ENCODE measurements at regions not wholly inside any gene's neighbourhood (a gene's known extent, or its start where the extent isn't known, plus 50 kb on each side); places are given as distances from the start of the nearest gene placed in this dataset.

DNA sequence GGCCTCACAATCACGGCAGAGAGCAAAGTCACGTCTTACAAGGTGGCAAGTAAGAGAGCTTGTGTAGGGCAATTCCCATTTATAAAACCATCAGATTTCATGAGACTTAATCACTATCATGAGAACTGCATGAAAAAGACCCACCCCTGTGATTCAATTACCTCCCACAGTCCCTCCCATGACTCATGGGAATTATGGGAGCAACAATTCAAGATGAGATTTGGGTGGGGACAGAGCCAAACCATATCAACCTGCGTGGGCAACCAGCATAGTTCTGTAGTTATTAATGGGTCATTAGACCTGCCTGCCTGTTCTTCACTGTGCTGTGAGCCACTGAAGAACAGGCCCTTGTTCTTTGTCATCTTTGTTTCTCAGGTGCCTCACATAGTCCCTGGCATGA lies 593.7 kb upstream of the BOD1L1 start:
- Mint-ChIP-seq H3K4me1 (no peaks in the 10 kb centered on the region), H3K27me3 (ENCODE audit: low read depth in 3 of 3) (peaks cover 0 to 2% (median 0%) of the 10 kb centered on the region in 3 donors), H3K36me3 (no peaks in the 10 kb centered on the region), H3K9me3 (peaks cover 0 to 7% (median 0%) of the 10 kb centered on the region in 6 donors), H3K4me3 (no peak overlapping the region), H3K27ac (no peak overlapping the region)
- DNase-seq = no peak

DNA sequence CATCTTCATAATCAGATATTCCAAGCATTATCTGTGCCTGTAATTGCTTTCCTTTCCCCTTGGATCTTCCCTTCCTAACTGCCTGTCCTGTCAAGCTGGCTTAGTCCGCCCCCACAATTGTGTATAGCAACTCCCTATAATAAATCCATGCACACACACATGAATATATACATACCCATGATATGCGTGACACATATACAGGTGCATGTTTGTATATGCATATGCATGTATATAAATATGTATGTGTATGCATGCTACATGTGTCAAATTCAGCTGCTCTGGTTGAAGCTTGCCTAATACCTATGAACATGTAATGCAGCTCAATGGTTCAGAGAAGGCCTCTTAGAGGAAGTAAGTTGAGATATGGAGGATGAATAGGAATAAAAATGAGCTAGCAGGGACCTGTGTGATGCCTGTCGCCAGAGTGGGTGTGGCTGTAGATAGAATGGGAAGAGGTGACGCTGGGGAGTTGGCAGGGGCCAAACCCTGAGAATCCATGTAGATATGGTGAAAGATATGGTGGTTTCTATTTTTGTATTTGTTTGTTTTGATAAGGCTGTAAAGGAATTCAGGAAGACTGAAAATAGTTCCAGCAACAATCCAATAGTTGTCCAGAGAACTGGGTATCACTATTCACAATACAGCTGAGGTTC lies 595.0 kb upstream of the BOD1L1 start:
- Mint-ChIP-seq H3K36me3 (no peaks in the 10 kb centered on the region), H3K27me3 (ENCODE audit: low read depth in 3 of 3) (peaks cover 0 to 2% (median 0%) of the 10 kb centered on the region in 3 donors), H3K4me1 (no peaks in the 10 kb centered on the region)

DNA sequence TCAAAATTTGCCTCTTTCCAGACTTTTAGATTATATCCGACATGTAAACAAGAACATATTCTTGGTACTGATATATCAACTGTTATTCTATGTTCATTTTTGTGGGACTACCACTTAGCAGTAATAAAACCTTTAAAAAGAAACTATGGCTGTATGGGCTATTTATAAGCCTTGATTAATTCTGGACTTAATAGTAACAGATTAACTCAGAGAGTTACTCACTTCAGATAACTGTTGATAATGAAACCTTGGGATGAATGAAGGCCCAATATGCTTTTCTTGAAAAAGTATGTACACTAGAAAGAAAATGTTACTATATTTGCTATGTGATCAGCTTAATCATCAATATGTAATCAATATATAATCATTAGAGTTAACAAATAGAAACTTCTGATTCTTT lies 595.9 kb upstream of the BOD1L1 start:
- DNase-seq = no peak
- Mint-ChIP-seq H3K9me3 (peaks cover 0 to 9% (median 0%) of the 10 kb centered on the region in 6 donors), H3K4me3 (no peak overlapping the region), H3K27me3 (ENCODE audit: low read depth in 3 of 3) (peaks cover 0 to 2% (median 0%) of the 10 kb centered on the region in 3 donors), H3K27ac (no peak overlapping the region), H3K36me3 (no peaks in the 10 kb centered on the region), H3K4me1 (no peaks in the 10 kb centered on the region)

More for the DNA sequence above, 595.0 kb upstream of the BOD1L1 start:
- Mint-ChIP-seq H3K4me3 (no peak overlapping the region), H3K9me3 (peaks cover 0 to 7% (median 0%) of the 10 kb centered on the region in 6 donors), H3K27ac (no peak overlapping the region)
- DNase-seq = no peak

DNA sequence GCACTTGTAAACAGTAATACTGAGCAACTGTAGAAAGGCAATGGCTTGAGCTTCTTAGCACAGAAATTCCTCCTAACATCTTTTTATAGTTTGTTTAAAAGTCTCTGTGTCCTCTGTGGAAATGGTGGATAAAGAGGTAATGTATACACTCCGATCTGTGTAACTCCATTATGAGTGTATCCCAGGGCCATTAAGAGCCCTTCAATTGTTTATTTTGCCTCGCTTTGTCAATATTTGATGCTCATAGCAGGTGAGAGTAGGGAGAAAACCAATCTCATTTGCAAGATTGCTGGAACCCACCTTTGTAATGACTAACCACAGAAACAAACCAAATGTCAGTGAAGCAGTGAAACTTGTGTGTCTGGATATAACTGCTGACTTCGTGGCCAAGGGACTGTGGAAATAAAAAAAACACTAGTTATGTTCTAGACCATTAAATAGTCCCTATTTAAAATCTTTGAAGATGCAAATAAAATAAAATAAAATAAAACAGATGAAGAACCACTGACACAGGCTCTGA lies 598.2 kb upstream of the BOD1L1 start:
- Mint-ChIP-seq H3K9me3 (peaks cover 0 to 9% (median 1%) of the 10 kb centered on the region in 6 donors), H3K27ac (no peak overlapping the region), H3K36me3 (no peaks in the 10 kb centered on the region), H3K4me3 (no peak overlapping the region), H3K27me3 (ENCODE audit: low read depth in 3 of 3) (peaks cover 0 to 2% (median 0%) of the 10 kb centered on the region in 3 donors), H3K4me1 (no peaks in the 10 kb centered on the region)
- DNase-seq = no peak

DNA sequence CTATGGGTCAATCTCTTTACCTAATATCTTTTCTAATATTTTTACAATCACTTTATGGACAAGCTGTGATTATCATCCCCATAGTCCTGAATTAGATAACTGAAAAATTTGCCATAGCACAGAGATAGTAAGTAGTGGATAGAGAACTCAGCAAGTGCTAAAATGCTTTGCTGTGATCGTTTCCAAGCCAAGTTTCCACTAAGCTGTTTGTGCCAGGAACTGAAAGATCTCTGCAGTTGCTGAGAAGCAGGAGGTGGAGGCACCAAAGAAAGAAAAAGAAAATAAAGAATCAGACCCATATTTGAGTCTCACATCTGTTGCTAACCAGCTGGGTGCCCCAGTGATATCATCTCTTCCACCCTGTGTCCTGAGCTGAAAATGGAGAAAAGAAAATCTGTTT lies 605.6 kb upstream of the BOD1L1 start:
- H3K27me3 Mint-ChIP-seq (ENCODE audit: low read depth in 3 of 3) = no peaks in the 10 kb centered on the region
- no peak overlapping the region for H3K27ac Mint-ChIP-seq
- no peaks in the 10 kb centered on the region for H3K4me1 Mint-ChIP-seq
- H3K36me3 Mint-ChIP-seq = no peaks in the 10 kb centered on the region
- H3K9me3 Mint-ChIP-seq = peaks cover 0 to 3% (median 2%) of the 10 kb centered on the region in 6 donors
- H3K4me3 Mint-ChIP-seq = no peak overlapping the region
- no peak for DNase-seq

DNA sequence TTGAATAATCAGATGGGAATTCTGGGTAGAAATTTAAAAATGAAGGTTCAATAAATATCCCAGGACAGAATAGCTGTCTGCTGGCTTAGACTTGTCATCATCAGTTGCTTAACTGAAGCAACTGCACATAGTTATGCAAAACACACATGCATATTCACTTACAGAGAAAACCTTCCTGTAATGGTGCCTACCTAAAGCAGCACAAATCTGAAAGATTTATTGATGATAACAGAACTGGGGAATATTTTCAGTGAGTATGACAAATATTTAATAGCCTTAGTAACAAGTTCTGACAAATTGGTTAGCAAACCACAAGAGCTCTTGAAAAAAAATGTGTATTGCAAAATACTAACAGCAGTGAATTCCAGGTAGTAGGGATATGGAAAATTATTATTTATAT lies 606.8 kb upstream of the BOD1L1 start:
- no peak for DNase-seq
- no peak overlapping the region for H3K4me3 Mint-ChIP-seq
- no peaks in the 10 kb centered on the region for H3K36me3 Mint-ChIP-seq
- no peak overlapping the region for H3K27ac Mint-ChIP-seq
- no peaks in the 10 kb centered on the region for H3K4me1 Mint-ChIP-seq
- H3K27me3 Mint-ChIP-seq (ENCODE audit: low read depth in 3 of 3) = no peaks in the 10 kb centered on the region
- H3K9me3 Mint-ChIP-seq = peaks cover 0 to 4% (median 0%) of the 10 kb centered on the region in 6 donors

DNA sequence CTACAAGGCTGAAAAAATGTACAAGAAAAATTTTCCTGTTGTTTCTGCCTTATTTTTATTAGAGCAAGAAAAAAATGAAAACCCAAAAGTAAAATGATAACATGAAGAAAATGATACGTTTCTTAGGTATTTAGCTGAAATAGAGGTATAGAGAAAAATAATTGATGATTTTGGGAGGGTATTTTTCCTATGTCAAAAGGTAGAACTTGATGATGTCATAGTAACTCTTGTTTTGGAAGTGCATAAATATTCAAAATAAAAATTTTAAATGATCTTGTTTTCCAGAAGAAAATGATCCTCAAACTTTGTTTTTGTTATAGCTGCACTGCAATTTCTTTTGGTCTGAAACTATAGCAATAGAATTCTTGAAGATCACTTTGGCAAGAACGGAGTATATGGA lies 608.8 kb upstream of the BOD1L1 start:
- H3K36me3 Mint-ChIP-seq = no peaks in the 10 kb centered on the region
- H3K27me3 Mint-ChIP-seq (ENCODE audit: low read depth in 3 of 3) = no peaks in the 10 kb centered on the region
- DNase-seq = no peak
- H3K4me1 Mint-ChIP-seq = no peaks in the 10 kb centered on the region
- H3K27ac Mint-ChIP-seq = no peak overlapping the region
- H3K4me3 Mint-ChIP-seq = no peak overlapping the region
- peaks cover 0 to 8% (median under 1%) of the 10 kb centered on the region in 6 donors for H3K9me3 Mint-ChIP-seq

DNA sequence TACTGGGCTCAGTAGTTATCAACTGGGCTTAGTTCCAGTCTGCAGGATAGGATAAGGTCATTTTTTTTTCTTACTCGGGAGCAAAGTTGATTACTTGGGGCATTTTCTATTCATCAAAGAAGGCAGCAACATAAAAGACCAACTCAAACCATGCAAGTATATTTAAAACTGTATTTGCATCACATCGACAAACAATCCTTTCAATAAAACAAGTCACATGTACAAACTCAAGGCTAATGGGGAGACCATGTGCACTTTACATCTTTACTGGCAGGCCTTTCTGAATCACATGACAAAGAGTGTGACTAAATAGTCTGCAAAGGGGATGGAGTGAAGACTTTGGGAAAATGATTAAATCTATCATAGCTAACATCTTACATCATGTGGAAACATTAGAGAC lies 610.4 kb upstream of the BOD1L1 start:
- no peaks in the 10 kb centered on the region for H3K36me3 Mint-ChIP-seq
- no peak overlapping the region for H3K4me3 Mint-ChIP-seq
- H3K4me1 Mint-ChIP-seq = no peaks in the 10 kb centered on the region
- no peak overlapping the region for H3K27ac Mint-ChIP-seq
- peaks cover 0 to 8% (median under 1%) of the 10 kb centered on the region in 6 donors for H3K9me3 Mint-ChIP-seq
- no peaks in the 10 kb centered on the region for H3K27me3 Mint-ChIP-seq (ENCODE audit: low read depth in 3 of 3)
- DNase-seq = no peak

DNA sequence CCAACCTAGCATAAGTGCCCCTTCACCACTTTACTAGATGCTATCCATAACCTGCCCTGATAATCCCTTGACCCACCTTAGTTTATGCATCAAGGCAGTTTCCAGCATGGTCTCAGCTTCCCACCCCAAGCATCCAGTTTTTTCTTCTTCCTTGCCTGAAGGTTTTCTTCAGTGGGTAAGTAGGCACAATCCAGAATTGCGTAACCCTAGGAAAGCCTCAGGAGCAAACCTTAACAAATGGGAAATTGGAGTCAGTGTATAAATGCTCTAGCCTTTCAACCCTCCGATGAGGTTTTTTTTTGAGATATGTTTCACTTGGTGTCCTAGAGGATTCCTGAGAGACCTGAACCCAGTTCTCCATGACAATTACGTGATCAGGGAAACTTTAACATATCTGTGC lies 614.0 kb upstream of the BOD1L1 start:
- H3K36me3 Mint-ChIP-seq = no peaks in the 10 kb centered on the region
- peaks cover 0 to 16% (median 6%) of the 10 kb centered on the region in 6 donors for H3K9me3 Mint-ChIP-seq
- H3K4me1 Mint-ChIP-seq = no peaks in the 10 kb centered on the region
- H3K27ac Mint-ChIP-seq = no peak overlapping the region
- no peaks in the 10 kb centered on the region for H3K27me3 Mint-ChIP-seq (ENCODE audit: low read depth in 3 of 3)
- H3K4me3 Mint-ChIP-seq = no peak overlapping the region
- no peak for DNase-seq

DNA sequence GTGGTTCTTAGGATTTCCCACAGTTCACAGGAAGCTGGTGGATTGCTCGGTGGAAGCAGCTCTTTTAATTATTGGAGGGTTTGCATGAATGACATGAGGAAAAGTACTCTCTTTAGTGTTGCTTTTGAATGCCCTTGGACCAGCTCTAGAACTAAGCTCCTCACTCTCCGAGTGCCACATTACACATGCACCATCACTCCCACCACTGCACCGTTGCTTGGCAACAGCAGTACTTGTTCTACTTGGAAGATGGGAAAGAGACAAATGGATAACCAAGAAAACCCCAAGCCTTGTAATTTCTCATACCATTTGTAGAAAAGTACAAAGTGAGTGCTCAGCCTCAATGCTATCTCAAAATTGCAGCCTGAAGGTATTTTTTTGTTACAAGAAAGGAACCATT lies 620.2 kb upstream of the BOD1L1 start:
- Mint-ChIP-seq H3K36me3 (no peaks in the 10 kb centered on the region), H3K4me1 (no peaks in the 10 kb centered on the region), H3K27me3 (ENCODE audit: low read depth in 3 of 3) (peaks cover 0 to 4% (median 0%) of the 10 kb centered on the region in 3 donors), H3K27ac (no peak overlapping the region), H3K4me3 (no peak overlapping the region), H3K9me3 (peaks cover 0 to 13% (median 8%) of the 10 kb centered on the region in 6 donors)
- DNase-seq = no peak

DNA sequence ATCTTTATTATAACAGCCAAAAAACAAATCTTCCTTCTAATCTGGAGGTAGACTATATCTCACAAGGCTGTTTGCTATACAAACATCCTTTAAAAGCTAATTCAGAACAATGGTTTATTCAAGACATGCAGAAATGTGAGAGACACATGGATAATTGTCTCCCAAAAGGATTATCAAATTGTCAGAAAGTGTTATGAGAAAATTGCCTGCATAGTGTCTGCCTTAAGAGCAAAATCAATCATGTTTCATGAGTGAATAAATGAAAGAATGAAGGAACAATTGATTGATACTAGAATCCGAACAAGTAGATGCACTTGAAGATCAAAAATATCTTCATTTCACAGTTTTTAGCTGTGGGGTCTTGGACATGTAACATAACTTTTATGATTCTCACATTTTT lies 621.7 kb upstream of the BOD1L1 start:
- Mint-ChIP-seq H3K4me3 (no peak overlapping the region), H3K36me3 (no peaks in the 10 kb centered on the region), H3K27me3 (ENCODE audit: low read depth in 3 of 3) (peaks cover 0 to 4% (median 0%) of the 10 kb centered on the region in 3 donors)

DNA sequence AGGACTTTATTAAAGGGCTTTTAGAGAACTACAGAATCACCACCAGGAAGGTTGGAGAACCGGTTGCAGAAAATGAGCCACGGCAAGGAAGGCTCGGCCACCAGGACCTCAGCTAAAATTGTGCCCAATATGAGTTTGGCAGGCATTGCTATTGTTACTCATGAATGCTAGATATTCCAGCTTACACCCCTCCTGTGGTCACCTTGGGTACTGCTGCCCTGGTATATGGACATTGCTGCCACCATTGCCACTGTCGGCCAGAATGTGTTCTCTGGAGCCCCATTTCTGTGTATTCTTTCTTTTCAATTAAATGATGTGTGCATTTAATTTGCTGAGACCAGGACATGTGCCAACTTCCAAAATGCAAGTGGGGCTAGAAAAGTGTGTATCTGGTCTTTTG lies 626.7 kb upstream of the BOD1L1 start:
- no peaks in the 10 kb centered on the region for H3K4me1 Mint-ChIP-seq
- H3K36me3 Mint-ChIP-seq = no peaks in the 10 kb centered on the region
- peaks cover 0 to 6% (median under 1%) of the 10 kb centered on the region in 6 donors for H3K9me3 Mint-ChIP-seq
- peaks cover 0 to 4% (median 0%) of the 10 kb centered on the region in 3 donors for H3K27me3 Mint-ChIP-seq (ENCODE audit: low read depth in 3 of 3)
- H3K4me3 Mint-ChIP-seq = no peak overlapping the region
- H3K27ac Mint-ChIP-seq = no peak overlapping the region
- DNase-seq = no peak

More for the DNA sequence above, 621.7 kb upstream of the BOD1L1 start:
- DNase-seq = no peak
- Mint-ChIP-seq H3K4me1 (no peaks in the 10 kb centered on the region), H3K27ac (no peak overlapping the region), H3K9me3 (peaks cover 0 to 9% (median 4%) of the 10 kb centered on the region in 6 donors)

DNA sequence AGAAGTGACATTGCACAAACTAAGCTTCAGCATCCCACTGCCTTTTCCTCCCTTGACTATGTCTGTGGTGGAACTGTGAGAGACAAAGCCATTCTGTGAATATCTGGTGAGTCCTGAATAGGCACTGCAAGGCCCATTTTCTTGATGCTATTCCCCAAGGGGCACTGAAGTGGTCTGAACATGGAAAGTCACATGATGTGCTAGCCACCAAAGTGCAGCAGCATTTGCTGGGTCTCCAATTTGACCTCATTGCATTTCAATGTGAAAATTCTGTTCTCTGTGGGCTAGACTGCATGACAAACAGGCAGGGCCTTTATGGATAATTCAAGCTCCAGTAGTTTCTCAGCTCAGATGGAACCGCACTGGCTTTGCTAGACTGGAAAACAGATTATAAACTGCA lies 627.4 kb upstream of the BOD1L1 start:
- Mint-ChIP-seq H3K36me3 (no peaks in the 10 kb centered on the region), H3K27me3 (ENCODE audit: low read depth in 3 of 3) (peaks cover 0 to 4% (median 0%) of the 10 kb centered on the region in 3 donors), H3K9me3 (peaks cover 0 to 6% (median under 1%) of the 10 kb centered on the region in 6 donors), H3K4me1 (no peaks in the 10 kb centered on the region), H3K27ac (no peak overlapping the region), H3K4me3 (no peak overlapping the region)
- DNase-seq = no peak

DNA sequence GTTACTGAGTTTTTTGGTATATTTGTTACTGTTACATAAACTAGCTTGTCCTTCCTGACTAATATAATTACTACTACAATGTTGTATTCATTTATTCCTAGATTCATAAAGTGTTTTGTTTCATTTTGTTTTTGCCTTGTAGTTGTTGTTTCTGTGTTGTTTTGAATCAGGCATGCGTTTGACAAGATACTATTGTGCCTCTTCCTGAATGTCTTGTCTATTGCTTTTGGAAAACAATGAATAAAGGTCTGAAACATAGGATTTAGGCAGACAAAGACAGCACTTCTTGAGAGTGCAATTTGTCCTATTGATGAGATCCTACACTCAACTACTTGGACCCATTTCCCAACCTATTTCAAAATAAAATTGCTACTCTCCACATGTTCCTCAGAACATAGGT lies 630.4 kb upstream of the BOD1L1 start:
- H3K4me1 Mint-ChIP-seq = no peaks in the 10 kb centered on the region
- no peak overlapping the region for H3K27ac Mint-ChIP-seq

DNA sequence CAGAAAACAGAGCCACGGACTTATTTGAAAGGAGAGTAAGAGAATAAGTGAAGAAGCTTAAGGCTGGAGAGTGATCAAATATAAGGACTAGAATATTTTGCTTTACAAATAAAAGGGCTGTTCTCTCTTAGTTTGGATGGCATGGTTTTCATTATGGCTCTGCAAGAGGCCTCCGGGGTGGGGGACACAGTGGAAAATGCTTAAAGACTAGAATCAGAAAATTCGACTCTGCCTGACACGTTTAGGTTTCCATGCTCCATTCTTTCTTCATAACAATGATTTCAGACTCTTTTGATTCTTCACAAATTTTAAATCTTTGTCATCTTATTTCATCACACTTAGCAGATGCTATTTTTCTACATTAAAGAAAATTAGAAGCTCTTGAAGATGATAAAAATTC lies 632.4 kb upstream of the BOD1L1 start:
- no peaks in the 10 kb centered on the region for H3K4me1 Mint-ChIP-seq
- no peak for DNase-seq
- peaks cover 0 to 2% (median 0%) of the 10 kb centered on the region in 3 donors for H3K27me3 Mint-ChIP-seq (ENCODE audit: low read depth in 3 of 3)
- H3K9me3 Mint-ChIP-seq = peaks cover 0 to 4% (median 0%) of the 10 kb centered on the region in 6 donors
- no peaks in the 10 kb centered on the region for H3K36me3 Mint-ChIP-seq
- H3K4me3 Mint-ChIP-seq = no peak overlapping the region
- no peak overlapping the region for H3K27ac Mint-ChIP-seq

More for the DNA sequence above, 630.4 kb upstream of the BOD1L1 start:
- Mint-ChIP-seq H3K36me3 (no peaks in the 10 kb centered on the region), H3K27me3 (ENCODE audit: low read depth in 3 of 3) (no peaks in the 10 kb centered on the region), H3K9me3 (peaks cover 0 to under 1% (median 0%) of the 10 kb centered on the region in 6 donors), H3K4me3 (no peak overlapping the region)
- no peak for DNase-seq

All from immature natural killer cell (primary cell).